GM13976 (cell line): ENCODE measurements at regions not wholly inside any gene's neighbourhood (a gene's known extent, or its start where the extent isn't known, plus 50 kb on each side); places are given as distances from the start of the nearest gene placed in this dataset.

Experiments
- DNase-seq: peaks from one replicate; pipeline ENCODE4 v3.0.0; 2012; ENCODE audit warnings: low spot score
- in situ Hi-C: fragments of 300-500 bp; cut with MboI; formaldehyde crosslinking; loops from one replicate; pipeline ENCODE4 v1.12.0; 2022; ENCODE audit warnings: low sequenced_read_pairs, mixed read lengths, inconsistent platforms; ENCODE audit not compliant: unreplicated experiment
- TF ChIP-seq, protein P1 (sequence below): IDR thresholded peaks from 2 replicates; pipeline ENCODE4 v1.5.1; 2012; ENCODE audit warnings: borderline replicate concordance, mild to moderate bottlenecking; ENCODE audit not compliant: insufficient read depth; ENCODE audit errors: extremely low read depth, missing control alignments, control extremely low read depth

DNA sequence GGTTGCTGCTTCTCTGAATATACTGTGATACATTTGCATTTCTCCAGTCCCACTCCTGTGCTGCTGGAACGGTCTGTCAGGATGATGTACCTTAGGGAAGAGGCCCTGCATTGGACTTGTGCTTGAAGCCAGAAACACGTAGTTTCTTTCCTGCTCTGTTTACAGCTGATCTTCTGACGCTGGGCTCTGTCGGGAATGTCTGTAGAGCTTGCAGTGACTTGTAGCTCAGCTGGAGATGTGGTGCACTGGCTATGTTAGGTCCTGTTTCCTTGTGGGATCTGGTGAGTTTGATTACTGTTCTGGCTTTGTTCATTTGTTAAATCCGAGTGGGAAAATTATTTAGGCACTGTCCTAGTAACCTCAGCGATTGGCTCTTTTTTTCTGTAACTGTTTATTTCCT, 137.2 kb upstream of the WDR1 start:
- DNase-seq, result no peak
- TF ChIP-seq, protein P1, sequence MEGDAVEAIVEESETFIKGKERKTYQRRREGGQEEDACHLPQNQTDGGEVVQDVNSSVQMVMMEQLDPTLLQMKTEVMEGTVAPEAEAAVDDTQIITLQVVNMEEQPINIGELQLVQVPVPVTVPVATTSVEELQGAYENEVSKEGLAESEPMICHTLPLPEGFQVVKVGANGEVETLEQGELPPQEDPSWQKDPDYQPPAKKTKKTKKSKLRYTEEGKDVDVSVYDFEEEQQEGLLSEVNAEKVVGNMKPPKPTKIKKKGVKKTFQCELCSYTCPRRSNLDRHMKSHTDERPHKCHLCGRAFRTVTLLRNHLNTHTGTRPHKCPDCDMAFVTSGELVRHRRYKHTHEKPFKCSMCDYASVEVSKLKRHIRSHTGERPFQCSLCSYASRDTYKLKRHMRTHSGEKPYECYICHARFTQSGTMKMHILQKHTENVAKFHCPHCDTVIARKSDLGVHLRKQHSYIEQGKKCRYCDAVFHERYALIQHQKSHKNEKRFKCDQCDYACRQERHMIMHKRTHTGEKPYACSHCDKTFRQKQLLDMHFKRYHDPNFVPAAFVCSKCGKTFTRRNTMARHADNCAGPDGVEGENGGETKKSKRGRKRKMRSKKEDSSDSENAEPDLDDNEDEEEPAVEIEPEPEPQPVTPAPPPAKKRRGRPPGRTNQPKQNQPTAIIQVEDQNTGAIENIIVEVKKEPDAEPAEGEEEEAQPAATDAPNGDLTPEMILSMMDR, result no peak
- in situ Hi-C loops, result no loop called here

DNA sequence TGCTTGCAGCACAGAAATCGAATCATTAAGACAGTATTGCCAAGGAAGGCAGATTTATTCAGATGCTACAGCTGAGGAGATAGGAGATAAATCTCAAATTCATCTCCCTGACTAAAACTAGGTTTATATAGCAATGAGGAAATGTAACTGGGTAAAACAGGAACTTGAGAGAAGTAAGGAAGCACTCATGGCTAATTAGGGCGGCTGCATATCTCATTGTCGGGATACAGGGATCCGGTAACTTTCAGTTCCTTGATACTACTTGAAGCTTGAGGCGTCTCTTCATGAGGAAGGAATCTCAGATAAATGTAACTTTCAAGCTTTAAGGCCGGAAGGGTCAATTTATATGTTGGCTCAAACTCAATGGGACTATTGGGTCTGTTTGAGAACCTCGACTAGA, 129.2 kb upstream of the WDR1 start:
- in situ Hi-C loops, result no loop called here
- DNase-seq, result no peak
- TF ChIP-seq, protein P1, result no peak

DNA sequence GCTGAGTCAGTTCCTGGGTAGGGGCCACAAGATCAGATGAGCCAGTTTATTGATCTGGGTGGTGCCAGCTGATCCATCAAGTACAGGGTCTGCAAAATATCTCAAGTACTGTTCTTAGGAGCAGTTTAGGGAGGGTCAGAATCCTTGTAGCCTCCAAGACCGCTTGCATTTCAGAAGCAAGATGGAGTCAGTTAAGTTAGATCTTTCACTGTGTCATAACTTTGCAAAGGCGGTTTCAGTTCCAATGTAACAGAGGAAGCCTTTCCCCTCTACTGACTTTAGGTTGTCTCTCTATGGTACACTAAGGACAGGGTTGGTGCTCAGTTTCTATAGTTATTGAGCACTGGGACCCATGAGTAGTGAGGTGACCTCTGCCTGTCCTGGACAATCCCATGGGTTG, 127.3 kb upstream of the WDR1 start:
- in situ Hi-C loops, result no loop called here
- DNase-seq, result no peak
- TF ChIP-seq, protein P1, result no peak

DNA sequence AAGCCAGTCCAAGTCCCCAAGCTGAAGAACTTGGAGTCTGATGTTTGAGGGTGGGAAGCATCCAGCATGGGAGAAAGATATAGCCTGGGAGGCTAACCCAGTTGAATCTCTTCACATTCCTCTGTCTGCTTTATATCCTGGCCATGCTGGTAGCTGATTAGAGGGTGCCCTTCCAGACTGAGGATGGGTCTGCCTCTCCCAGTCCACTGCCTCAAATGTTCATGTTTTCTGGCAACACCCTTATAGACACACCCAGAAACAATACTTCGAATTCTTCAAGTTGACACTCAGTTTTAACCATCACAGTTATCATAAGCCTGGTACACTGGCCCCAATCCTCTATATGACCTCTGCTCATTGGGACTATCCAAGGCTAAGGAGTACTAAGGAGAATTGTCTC, 124.1 kb upstream of the WDR1 start:
- in situ Hi-C loops, result no loop called here
- no peak for DNase-seq
- TF ChIP-seq, protein P1, result no peak

DNA sequence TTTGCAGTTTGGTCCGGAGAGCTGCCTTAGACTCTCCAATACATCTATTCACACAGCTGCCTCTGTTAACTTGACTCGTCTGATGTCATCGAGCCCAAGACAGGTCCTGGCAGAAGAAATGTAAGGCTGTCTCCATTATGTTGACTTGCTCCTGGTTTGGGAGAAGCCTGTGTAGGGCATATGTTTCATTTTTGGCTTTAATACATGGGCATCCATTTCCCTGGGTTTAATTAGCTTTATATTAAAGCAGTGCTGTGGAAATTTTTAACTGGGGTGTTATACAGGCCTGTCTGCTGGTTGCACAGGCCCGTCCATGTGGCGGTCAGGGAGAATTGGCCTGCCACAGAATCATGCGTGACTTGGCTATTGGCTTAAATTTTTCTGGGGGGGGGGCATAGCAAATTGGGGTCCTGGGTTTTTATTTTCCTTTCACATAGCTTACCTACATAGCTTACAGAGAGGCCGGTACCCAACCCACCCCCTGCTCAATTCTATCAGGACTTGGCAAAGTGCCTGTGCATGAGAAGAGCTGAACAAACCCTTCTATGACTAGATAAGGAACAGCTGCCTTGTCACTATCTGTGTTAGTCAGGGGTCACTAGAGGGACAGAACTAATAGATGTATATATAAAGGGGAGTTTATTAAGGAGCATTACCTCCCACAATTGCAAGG, 123.5 kb upstream of the WDR1 start:
- in situ Hi-C loops, result no loop called here
- TF ChIP-seq, protein P1, result no peak
- DNase-seq, result no peak

DNA sequence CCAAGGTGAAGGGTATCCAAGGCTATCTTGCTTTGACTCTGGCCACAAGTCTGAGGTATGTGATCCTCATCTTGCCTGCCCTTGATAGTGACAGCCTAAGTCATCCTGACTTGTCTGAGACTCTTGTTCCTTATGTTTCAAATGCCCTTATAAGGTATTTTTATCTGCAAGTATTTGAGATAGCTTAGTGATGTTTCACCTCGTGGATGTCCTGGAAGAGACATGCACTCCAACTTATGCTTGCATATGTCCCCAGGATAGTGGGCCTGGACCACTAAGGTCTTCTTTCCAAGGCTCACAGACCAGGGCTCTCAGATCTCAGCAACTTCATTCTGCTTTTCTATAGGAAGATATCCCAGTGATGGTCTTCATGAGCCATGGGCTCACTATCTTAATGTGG, 120.5 kb upstream of the WDR1 start:
- in situ Hi-C loops, result no loop called here
- no peak for DNase-seq
- TF ChIP-seq, protein P1, result no peak
